Stimulated activated CD8-positive, alpha-beta memory T cell treated with anti-CD3 and anti-CD28 coated beads, Interleukin-4, amount 100 ng/mL, for 4 hours (primary cell): ENCODE measurements at regions not wholly inside any gene's neighbourhood (a gene's known extent, or its start where the extent isn't known, plus 50 kb on each side); places are given as distances from the start of the nearest gene placed in this dataset.

Experiments used
- DNase-seq, 2 donors: peaks; one replicate each; pipeline ENCODE4 v3.0.0-alpha.2; 2020; ENCODE audit warnings: low read depth in 2 of 2, low spot score in 1 of 2

DNA sequence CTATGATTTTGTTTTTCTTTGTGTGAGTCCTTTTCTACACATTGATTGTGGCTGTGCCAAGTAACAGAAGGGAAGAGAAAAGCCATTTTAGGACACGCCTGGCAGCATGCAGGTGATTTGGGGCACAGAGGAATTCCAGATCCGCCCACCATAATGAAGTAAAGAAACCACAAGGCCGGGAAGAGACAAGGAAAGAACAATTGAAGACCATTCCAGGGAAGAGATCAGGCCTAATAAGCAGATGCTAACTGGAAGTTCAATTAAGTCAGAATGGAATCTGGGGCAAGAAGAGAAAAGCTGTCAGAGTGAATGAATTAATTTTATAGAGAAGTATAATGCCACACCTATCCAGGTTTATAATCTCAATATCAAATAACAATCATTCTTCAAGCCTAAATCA, 110.2 kb upstream of the ISL1 start:
- no peak for DNase-seq

DNA sequence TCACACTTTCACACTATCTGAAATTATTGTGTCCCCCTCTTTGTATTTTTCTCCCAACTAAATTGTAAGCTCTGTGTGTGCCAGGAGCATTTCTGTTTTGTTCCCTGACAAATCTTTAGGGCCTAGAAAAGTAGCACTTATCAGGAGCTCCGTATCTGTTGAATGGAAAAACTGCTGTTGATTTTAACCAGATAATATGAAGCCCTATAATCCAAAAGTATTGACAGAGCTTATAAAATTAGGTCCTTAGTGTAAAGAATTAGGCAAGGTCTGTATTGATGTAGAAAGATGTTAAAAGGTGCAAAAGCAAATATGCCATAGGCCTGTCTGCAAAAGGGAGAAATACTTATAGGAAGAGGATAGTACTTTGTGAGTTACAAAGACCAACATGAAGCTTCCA, 109.4 kb upstream of the ISL1 start:
- DNase-seq = no peak

DNA sequence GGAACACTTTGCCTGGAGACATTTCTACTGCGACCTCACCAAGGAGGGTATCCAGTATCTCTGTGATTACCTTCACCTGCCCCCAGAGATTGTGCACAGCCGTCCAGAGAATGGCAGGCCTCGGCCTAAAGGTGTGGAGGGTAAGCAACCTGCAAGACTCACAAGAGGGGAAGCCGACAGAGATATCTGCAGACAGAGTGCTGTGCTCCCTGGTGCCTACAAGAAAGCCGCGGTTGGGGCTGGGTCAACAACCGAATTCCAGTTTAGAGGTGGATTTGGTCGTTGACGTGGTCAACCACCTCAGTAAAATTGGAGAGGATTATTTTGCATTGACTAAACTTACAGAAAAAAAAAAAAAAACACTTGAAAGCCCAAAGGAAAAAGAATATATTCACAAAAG, 107.8 kb upstream of the ISL1 start:
- DNase-seq = no peak

GRCh38 chr5:51276250-51276649, 107.0 kb upstream of the ISL1 start:
- DNase-seq = no peak

DNA sequence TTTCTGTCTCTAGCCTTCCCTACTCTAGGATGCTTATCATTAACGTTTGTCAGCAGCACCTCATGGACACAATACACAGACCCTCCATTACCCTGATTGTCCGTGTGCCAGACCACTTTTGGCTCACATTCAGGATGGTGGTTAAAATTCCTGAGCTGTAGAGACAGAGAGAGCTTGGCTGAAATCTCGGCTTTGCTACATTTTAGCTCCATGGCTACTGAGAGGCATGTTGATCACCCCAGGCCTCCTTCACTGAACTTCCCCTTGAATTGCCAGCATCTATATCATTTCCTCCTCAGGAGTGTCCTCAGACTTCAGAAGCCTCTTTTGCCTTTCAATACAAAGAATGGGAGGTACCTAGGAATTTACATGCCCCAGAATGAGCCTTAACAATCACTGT, 104.7 kb upstream of the ISL1 start:
- DNase-seq = no peak

- no peak for DNase-seq
Observed at GRCh38 chr5:51279983-51280706, 103.1 kb upstream of the ISL1 start.

DNA sequence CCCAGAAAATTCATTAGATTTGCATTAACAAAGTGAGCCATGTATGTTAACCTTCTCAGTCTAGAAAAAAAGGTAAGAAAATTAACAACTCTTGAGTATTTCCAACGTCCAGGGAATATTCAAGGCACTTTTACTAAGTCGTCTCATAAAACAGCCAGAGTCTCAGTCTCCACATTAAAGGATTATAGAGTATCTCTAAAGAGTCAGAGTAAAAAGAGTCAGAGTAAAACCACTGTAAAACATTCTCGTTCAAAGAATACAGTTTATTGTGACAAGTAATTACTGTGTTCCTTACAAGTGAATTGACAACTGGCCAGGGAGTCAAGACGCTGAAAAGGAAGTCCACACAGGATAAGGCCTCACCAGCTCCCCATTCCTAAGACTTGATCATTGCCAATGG, 97.2 kb upstream of the ISL1 start:
- no peak for DNase-seq

GRCh38 chr5:51302343-51302742, 80.9 kb upstream of the ISL1 start:
- no peak for DNase-seq

DNA sequence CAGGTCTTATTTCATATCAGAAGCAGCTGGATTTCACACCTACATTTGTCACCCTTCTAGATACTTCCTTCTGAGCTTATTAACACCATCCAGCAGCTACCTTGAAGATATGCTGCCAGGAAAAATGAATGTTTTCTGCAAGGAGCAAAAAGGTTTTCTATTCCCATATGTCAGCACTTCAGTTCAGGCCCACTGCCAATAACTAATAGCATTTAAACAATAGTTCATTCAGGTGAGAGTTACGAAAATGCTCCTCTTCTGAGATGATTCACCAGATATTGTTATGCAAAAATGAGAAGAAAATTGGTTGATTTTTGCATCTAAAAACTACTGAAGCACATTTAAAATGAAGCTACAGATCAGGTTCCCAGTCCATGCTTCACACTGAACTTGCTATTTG, 56.4 kb upstream of the ISL1 start:
- DNase-seq = no peak
